ENCODE measurements at regions not wholly inside any gene's neighbourhood (a gene's known extent, or its start where the extent isn't known, plus 50 kb on each side); places are given as distances from the start of the nearest gene placed in this dataset.

- DNase-seq: no peak
Observed at GRCh38 chr11:29781268-29781667, 235.6 kb downstream of the KCNA4 start.

GRCh38 chr11:29780756-29781155, 236.1 kb downstream of the KCNA4 start:
- DNase-seq: no peak

- no peak for DNase-seq
Observed at GRCh38 chr11:29773656-29774264, 243.1 kb downstream of the KCNA4 start.

- DNase-seq: no peak
Observed at GRCh38 chr11:29756871-29757270, 260.0 kb downstream of the KCNA4 start.

GRCh38 chr11:29755474-29755873, 261.4 kb downstream of the KCNA4 start:
- DNase-seq: no peak

- no peak for DNase-seq
Observed at GRCh38 chr11:29751618-29752017, 265.2 kb downstream of the KCNA4 start.

GRCh38 chr11:29750392-29750791, 266.4 kb downstream of the KCNA4 start:
- DNase-seq: no peak

GRCh38 chr11:29734287-29734686, 282.5 kb downstream of the KCNA4 start:
- DNase-seq: no peak

GRCh38 chr11:29713831-29714320, 303.0 kb downstream of the KCNA4 start:
- no peak for DNase-seq

GRCh38 chr11:29712616-29713015, 304.2 kb downstream of the KCNA4 start:
- no peak for DNase-seq

- no peak for DNase-seq
Observed at GRCh38 chr11:29707924-29708323, 308.9 kb downstream of the KCNA4 start.

- DNase-seq: no peak
Observed at GRCh38 chr11:29685361-29685760, 331.5 kb downstream of the KCNA4 start.

- no peak for DNase-seq
Observed at GRCh38 chr11:29682856-29683255, 334.0 kb downstream of the KCNA4 start.

- DNase-seq: no peak
Observed at GRCh38 chr11:29679996-29680395, 336.8 kb downstream of the KCNA4 start.

- no peak for DNase-seq
Observed at GRCh38 chr11:29676993-29677392, 339.8 kb downstream of the KCNA4 start.

- no peak for DNase-seq
Observed at GRCh38 chr11:29669310-29669709, 347.5 kb downstream of the KCNA4 start.

- DNase-seq: no peak
Observed at GRCh38 chr11:29657709-29658108, 359.1 kb downstream of the KCNA4 start.

- no peak for DNase-seq
Observed at GRCh38 chr11:29656597-29656996, 360.2 kb downstream of the KCNA4 start.

- no peak for DNase-seq
Observed at GRCh38 chr11:29645373-29645772, 371.5 kb downstream of the KCNA4 start.

GRCh38 chr11:29641201-29641600, 375.6 kb downstream of the KCNA4 start:
- DNase-seq: no peak

- DNase-seq: no peak
Observed at GRCh38 chr11:29634744-29635143, 382.1 kb downstream of the KCNA4 start.

GRCh38 chr11:29634244-29634643, 382.6 kb downstream of the KCNA4 start:
- DNase-seq: peak; percentile 5 to 16

- DNase-seq: no peak
Observed at GRCh38 chr11:29629286-29629685, 387.5 kb downstream of the KCNA4 start.

- no peak for DNase-seq
Observed at GRCh38 chr11:29628609-29629008, 388.2 kb downstream of the KCNA4 start.

GRCh38 chr11:29627541-29627940, 389.3 kb downstream of the KCNA4 start:
- DNase-seq: no peak
